Activated naive CD8-positive, alpha-beta T cell treated with anti-CD3 and anti-CD28 coated beads, Interleukin-2, amount 10 ng/mL, durations not matched to agents 7 days and 5 days (primary cell): ENCODE measurements at regions not wholly inside any gene's neighbourhood (a gene's known extent, or its start where the extent isn't known, plus 50 kb on each side); places are given as distances from the start of the nearest gene placed in this dataset.

Experiments
- ATAC-seq: fragments of 150-1000 bp; cut with Tn5 transposase; one replicate; pipeline ENCODE4 v1.10.0; 2021; ENCODE audit warnings: low read depth, moderate library complexity
- POLR2A ChIA-PET: fragments of 350-600 bp; sonication (Branson Sonifier 250); formaldehyde crosslinking; loops from one replicate; lab custom pipeline; 2021; ENCODE audit warnings: antibody characterized with exemption; lab: Charles Lee
- DNase-seq: peaks from one replicate; pipeline ENCODE4 v3.0.0; 2021
- H3K27ac Mint-ChIP-seq: one replicate; pipeline ENCODE4 v1.8.0; 2022; ENCODE audit warnings: mild to moderate bottlenecking, mixed read lengths
- H3K27me3 Mint-ChIP-seq: one replicate; pipeline ENCODE4 v1.8.0; 2022; ENCODE audit warnings: mild to moderate bottlenecking, moderate library complexity, mixed read lengths
- H3K36me3 Mint-ChIP-seq: one replicate; pipeline ENCODE4 v1.8.0; 2021; ENCODE audit warnings: mild to moderate bottlenecking, mixed read lengths
- H3K4me1 Mint-ChIP-seq: one replicate; pipeline ENCODE4 v1.8.0; 2021; ENCODE audit warnings: mixed read lengths
- H3K4me3 Mint-ChIP-seq: one replicate; pipeline ENCODE4 v1.8.0; 2022; ENCODE audit warnings: mild to moderate bottlenecking, moderate library complexity, mixed read lengths
- H3K9me3 Mint-ChIP-seq: one replicate; pipeline ENCODE4 v1.8.0; 2021; ENCODE audit warnings: mixed read lengths

DNA sequence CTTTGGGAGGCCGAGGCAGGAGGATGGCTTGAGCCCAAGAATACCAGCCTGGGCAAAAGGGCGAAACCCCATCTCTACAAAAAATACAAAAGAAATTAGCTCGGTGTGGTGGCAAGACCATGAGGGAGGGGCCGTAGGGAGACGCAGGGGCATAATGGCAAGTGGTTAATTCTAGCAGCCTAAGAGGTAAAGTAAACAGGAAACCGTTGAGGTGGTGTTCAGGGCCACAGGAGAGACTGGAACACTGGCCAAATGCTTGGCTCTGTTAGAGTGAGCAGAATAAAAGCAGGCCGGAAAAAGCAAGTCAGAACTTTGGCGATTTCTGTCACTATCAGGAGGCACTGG lies 89.2 kb downstream of the RIPK4 start:
- Mint-ChIP-seq H3K9me3 (no peaks in the 10 kb centered on the region), H3K4me3 (no peak overlapping the region), H3K36me3 (no peaks in the 10 kb centered on the region), H3K4me1 (peaks cover under 1% of the 10 kb centered on the region), H3K27ac (no peak overlapping the region), H3K27me3 (peaks cover 25% of the 10 kb centered on the region)
- no peak for DNase-seq
- POLR2A ChIA-PET, result no interaction called here
- no peak for ATAC-seq

DNA sequence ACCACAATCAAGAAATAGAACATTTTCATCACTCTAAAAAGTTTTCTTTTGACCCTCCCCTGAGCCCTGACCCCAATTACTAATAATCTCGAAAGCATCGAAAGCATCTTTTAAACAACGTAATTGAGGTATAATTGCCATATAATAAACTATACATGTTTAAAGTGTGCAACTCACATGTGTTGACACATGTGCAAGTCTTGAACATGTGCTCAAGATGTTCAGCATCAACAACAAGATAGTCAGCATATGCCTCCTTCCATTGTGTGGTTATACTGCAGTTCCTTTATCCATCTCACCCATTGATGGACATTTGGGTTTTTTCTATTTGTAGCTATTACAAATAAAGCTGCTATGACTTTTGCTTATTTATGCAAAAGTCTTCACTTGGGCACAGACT lies 90.7 kb downstream of the RIPK4 start:
- Mint-ChIP-seq H3K4me3 (no peak overlapping the region), H3K36me3 (no peaks in the 10 kb centered on the region), H3K9me3 (no peaks in the 10 kb centered on the region), H3K27me3 (peaks cover 27% of the 10 kb centered on the region), H3K27ac (no peak overlapping the region), H3K4me1 (peaks cover 11% of the 10 kb centered on the region)
- POLR2A ChIA-PET, result interaction anchor here (0.6 kb wide), 1 partner anchor 100 kb away, joined by 5 read pairs; no protein-coding TSS in a partner anchor
- DNase-seq (no peak), ATAC-seq (no peak)

DNA sequence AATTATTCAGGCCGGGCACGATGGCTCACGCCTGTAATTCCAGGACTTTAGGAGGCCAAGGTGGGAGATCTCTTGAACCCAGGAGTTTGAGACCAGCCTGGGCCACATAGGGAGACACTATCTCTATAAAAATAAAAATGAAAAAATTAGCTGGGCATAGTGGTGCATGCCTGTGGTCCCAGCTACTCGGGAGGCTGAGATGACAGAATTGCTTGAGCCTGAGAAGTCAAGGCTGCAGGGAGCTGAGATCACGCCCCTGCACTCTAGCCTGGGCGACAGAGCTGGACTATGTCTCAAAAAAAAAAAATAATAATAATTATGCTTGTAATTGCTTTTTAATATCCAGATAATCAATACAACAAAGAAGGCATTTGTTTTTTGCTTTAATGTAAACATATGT lies 91.3 kb downstream of the RIPK4 start:
- no peaks in the 10 kb centered on the region for H3K36me3 Mint-ChIP-seq
- ATAC-seq, result no peak
- peaks cover 14% of the 10 kb centered on the region for H3K4me1 Mint-ChIP-seq
- H3K4me3 Mint-ChIP-seq, result no peak overlapping the region
- peaks cover 31% of the 10 kb centered on the region for H3K27me3 Mint-ChIP-seq
- no peak overlapping the region for H3K27ac Mint-ChIP-seq
- POLR2A ChIA-PET, result no interaction called here
- no peak for DNase-seq
- H3K9me3 Mint-ChIP-seq, result no peaks in the 10 kb centered on the region

DNA sequence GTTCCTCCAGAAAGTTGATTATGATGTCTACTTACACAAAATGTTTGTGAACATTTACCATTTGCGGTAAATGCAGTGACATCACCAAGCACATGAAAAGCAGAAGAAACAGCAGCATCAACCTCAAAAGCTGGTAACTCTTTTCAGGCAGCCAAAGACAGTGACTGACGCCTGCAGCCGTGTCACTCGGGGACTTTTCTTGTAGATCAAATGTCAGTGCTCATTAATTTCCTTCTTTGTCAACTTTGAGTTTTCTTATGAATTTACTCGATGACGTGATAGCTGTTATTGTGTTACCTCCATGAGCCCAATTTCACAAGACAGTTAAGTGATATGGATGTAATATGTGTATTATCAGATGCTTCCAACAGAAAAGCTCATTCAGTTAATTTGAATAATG lies 92.5 kb downstream of the RIPK4 start:
- DNase-seq, result no peak
- Mint-ChIP-seq H3K9me3 (no peaks in the 10 kb centered on the region), H3K27ac (no peak overlapping the region)

DNA sequence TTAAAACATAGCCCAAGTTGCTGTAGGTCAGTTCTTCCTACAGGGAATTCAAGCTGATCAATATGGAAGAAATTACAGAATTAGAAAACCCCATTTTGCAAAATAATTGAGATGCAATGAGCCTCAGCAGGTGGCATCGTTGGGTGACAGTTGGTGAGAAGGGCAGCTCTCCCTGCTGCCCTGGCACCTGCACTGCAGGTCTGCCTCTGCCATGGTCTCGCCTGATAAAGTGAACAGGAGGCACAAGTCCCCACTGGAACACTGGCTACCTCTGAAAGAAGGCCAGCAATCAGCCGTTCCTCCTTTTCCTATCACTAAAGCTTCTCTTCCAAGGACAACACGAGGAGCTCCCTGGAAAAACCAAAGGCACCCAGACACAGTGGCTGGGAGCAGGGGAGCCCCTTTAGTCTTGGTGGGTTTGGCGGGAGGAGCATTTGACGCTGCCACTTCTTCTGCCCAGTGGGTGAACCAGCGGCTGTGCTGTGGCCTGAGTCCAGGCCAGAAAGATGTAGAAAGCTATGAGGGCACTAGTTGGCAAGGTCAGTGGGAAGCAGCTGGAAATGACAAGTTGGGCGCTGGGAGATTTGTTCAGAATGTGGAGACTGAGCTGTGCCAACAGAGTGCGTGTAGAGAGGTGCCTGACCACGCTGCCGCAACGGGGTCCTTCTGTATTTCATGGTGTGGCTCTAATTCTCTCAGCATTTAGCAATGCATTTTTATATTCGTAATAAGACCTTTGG lies 93.1 kb downstream of the RIPK4 start:
- DNase-seq (no peak), ATAC-seq (no peak)
- H3K27me3 Mint-ChIP-seq, result peaks cover 33% of the 10 kb centered on the region
- H3K27ac Mint-ChIP-seq, result no peak overlapping the region
- H3K36me3 Mint-ChIP-seq, result no peaks in the 10 kb centered on the region
- H3K4me1 Mint-ChIP-seq, result peaks cover 14% of the 10 kb centered on the region
- POLR2A ChIA-PET, result no interaction called here
- no peaks in the 10 kb centered on the region for H3K9me3 Mint-ChIP-seq
- H3K4me3 Mint-ChIP-seq, result no peak overlapping the region

More for the DNA sequence above, 92.5 kb downstream of the RIPK4 start:
- Mint-ChIP-seq H3K27me3 (peaks cover 34% of the 10 kb centered on the region), H3K36me3 (no peaks in the 10 kb centered on the region), H3K4me3 (no peak overlapping the region), H3K4me1 (peaks cover 14% of the 10 kb centered on the region)
- POLR2A ChIA-PET, result no interaction called here
- ATAC-seq, result no peak

DNA sequence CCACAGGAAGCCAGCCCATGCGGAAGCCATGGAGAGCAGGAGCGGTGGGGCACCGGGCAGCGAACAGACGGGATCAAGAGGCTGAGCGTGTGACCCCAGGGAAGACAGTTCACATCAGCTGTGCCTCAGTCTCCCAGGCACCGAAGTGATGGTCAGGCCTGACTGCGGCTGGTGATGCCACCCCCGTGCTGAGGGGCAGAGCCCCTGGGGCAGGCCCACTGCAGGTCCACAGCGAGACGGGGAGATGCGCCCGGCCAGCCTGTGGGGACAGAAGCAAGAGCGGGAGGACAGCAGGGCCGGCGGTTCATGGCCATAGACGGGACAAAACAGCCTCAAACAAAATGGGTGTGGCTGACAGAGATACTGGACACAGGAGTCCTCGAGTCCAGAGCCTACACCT lies 93.8 kb downstream of the RIPK4 start:
- H3K27ac Mint-ChIP-seq, result no peak overlapping the region
- H3K27me3 Mint-ChIP-seq, result peaks cover 33% of the 10 kb centered on the region
- no peaks in the 10 kb centered on the region for H3K9me3 Mint-ChIP-seq
- no peaks in the 10 kb centered on the region for H3K36me3 Mint-ChIP-seq
- POLR2A ChIA-PET, result no interaction called here
- H3K4me1 Mint-ChIP-seq, result peaks cover 14% of the 10 kb centered on the region
- H3K4me3 Mint-ChIP-seq, result no peak overlapping the region
- no peak for DNase-seq
- no peak for ATAC-seq

DNA sequence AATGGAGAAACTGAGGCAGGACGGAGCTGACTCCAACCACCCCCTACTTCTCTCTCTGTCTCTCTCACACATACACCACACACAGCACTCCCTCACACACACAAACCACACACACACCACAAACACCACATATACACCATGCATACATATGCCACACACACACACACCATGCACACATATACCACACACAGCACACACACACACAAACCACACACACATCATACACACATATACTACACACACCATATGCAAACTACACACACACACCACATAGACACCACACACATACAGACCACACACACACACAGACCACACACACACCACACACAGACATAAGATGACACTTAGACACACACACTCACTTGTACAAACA lies 94.3 kb downstream of the RIPK4 start:
- Mint-ChIP-seq H3K9me3 (no peaks in the 10 kb centered on the region), H3K4me1 (peaks cover 14% of the 10 kb centered on the region), H3K4me3 (no peak overlapping the region), H3K27me3 (peaks cover 31% of the 10 kb centered on the region), H3K36me3 (no peaks in the 10 kb centered on the region), H3K27ac (peak overlapping the region; percentile 3)
- DNase-seq (no peak), ATAC-seq (no peak)
- POLR2A ChIA-PET, result no interaction called here

DNA sequence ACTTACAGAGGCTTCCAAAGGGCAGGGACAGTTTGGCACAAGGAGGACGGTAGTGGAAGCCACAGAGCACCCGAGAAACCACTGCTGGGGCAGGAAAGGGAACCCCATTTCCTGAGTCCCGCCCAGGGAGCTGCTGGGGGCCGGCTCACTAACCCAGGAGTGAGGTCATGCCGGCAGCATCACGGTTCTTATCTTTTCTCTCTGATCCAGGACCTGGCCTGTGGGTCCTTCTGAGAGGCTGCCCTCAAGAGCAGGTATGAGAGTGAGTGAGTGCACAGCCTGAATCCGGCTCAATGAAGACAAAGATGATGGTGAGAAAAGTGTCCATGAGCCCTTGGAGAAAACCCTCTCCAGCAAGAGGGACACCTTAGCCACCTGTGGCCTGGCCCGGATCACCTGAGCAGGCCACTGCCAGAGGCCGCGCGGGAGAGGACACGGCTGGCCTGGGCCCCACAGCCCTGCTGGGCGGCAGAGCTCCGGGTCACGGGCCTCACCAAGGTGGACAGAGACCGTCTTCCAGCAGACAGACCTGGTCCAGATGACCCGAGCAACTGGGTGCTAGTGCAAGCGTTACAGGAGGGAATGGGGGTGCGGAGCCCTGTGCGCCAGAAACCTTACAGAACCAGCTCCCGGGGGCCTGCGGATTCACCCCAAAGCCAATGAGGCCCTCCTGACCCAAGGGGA lies 94.9 kb downstream of the RIPK4 start:
- Mint-ChIP-seq H3K27ac (no peak overlapping the region), H3K36me3 (no peaks in the 10 kb centered on the region), H3K4me1 (peaks cover 14% of the 10 kb centered on the region), H3K4me3 (peak overlapping the region; percentile 49), H3K9me3 (no peaks in the 10 kb centered on the region), H3K27me3 (peaks cover 29% of the 10 kb centered on the region)
- ATAC-seq (peak; percentile 83), DNase-seq (peak; percentile 44)
- POLR2A ChIA-PET, result no interaction called here

DNA sequence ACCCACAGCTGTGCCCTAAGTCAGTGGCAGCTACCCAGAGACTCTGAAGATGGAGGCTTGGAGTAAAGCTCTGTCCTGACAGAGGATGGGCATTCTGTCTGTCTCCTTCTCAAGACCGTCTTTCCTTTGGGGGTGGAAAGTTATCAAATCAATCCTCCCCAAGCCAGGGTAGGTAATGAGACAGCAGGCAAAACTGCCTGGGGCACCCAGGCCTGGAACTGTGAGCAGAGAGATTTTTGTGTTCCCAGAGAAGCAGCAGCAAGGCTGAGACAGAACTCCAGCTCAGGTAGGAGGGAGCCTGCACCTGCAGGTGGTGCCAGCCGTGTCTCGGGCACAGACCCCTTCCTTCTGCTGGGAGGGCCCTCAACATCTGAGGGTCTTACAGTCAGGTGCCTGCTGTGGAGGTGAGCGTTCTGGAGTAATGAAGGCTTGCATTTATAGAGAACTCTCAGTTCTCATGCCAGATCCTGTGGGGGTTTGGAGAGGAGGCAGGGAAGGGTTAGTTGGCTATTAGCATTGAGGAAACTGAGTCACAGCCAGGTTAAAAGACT lies 95.6 kb downstream of the RIPK4 start:
- DNase-seq (no peak), ATAC-seq (no peak)
- Mint-ChIP-seq H3K4me3 (no peak overlapping the region), H3K27ac (no peak overlapping the region), H3K4me1 (peaks cover 14% of the 10 kb centered on the region), H3K9me3 (no peaks in the 10 kb centered on the region), H3K27me3 (peaks cover 31% of the 10 kb centered on the region), H3K36me3 (no peaks in the 10 kb centered on the region)
- POLR2A ChIA-PET, result no interaction called here

DNA sequence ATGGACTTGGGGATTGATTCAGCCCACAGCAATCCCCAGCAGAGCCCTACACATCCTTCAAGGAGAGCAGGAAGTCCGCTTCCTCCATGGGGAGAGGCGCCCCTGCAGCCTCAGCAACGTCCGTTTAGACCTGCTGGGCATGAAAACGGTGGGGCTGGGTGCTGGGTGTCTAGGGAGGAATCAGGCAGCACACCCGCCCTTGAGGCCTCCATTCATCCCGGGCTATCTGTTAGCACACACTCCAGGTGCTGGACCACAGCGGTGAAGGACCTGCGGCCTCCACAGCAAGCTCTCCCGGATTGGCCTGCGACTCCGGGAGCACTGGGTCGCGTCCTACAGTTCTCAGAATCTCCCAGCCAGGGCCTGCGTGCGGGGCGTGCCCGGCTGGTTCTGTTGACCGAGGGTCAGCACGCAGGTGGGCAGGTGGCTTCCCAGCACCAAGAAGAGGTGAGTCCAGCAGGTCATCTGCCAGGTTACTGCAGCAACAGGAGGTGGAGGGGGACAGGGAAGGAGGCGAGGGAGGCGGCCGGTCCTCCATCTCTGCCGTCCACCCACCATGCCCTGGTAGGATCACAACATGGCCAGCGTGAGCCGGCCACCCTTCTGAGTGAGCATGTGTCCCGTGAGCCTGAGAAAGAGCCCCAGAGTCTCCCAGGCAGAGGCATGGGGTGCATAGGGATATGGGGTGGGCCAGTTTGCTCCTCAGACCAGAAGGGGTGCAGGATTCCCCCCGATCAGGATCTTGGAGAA lies 96.6 kb downstream of the RIPK4 start:
- no peak for ATAC-seq
- Mint-ChIP-seq H3K36me3 (no peaks in the 10 kb centered on the region), H3K27ac (no peak overlapping the region), H3K9me3 (no peaks in the 10 kb centered on the region), H3K4me3 (no peak overlapping the region), H3K27me3 (peaks cover 28% of the 10 kb centered on the region), H3K4me1 (peaks cover 14% of the 10 kb centered on the region)
- POLR2A ChIA-PET, result no interaction called here
- DNase-seq, result no peak

DNA sequence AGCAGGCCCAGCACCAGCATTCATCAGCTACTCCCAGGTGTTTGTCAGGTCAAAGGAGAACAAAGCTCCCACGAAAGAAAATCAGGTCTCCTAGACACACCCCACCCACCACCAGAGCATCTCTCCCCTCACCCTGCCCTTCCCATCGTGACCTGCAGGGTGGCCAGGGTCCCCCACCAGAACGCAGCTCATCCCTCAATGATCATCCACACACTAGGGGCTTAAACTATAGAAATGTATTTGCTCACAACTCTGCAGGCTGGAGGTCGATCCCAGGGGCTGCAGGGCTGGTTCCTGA lies 97.4 kb downstream of the RIPK4 start:
- DNase-seq (no peak), ATAC-seq (no peak)
- POLR2A ChIA-PET, result no interaction called here
- Mint-ChIP-seq H3K9me3 (no peaks in the 10 kb centered on the region), H3K4me1 (peaks cover 14% of the 10 kb centered on the region), H3K27ac (no peak overlapping the region), H3K27me3 (peaks cover 26% of the 10 kb centered on the region), H3K4me3 (no peak overlapping the region), H3K36me3 (no peaks in the 10 kb centered on the region)

DNA sequence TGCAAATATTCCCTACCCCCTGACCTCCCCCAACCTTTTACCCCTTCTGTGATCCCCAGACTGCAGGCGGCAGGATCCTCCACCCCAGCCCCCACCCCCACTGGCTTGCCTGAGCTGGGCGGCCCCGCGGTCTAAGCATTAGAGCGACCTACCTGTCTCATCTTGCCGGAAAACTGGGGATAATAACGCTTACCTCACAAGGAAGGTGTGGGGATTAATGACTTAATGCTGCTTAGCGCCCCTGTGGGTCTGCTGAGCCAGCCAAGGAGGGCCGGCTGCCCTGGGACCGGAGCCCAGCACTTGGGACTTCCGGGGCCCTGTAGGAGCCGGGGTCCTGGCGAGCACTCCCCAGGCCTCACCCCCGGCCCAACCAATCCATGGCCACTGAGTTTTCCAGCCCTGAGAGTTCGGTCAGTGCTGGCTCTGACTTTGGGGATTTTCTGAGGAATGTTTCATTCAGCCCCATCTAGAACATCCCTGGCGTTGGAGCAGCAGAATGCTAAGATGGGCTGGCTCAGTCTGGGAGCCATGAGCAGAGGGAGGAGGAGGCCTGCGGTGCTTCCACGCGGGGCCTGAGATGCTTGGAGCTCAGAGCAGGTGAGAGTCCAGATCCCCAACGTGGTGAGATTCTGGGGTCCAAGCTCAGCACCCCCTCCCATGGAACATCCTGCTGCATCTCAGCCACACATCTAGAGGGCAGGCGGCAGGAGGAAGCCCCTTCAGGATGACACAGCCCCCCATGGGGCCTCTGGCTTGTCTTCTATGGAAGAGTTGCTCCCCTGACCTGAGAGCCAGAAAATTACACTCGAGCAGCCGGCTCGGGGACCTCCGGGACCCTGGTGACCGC lies 97.9 kb downstream of the RIPK4 start:
- Mint-ChIP-seq H3K27ac (no peak overlapping the region), H3K27me3 (peaks cover 20% of the 10 kb centered on the region), H3K9me3 (no peaks in the 10 kb centered on the region), H3K4me1 (peaks cover 14% of the 10 kb centered on the region), H3K36me3 (no peaks in the 10 kb centered on the region), H3K4me3 (no peak overlapping the region)
- POLR2A ChIA-PET, result no interaction called here
- ATAC-seq (no peak), DNase-seq (no peak)

DNA sequence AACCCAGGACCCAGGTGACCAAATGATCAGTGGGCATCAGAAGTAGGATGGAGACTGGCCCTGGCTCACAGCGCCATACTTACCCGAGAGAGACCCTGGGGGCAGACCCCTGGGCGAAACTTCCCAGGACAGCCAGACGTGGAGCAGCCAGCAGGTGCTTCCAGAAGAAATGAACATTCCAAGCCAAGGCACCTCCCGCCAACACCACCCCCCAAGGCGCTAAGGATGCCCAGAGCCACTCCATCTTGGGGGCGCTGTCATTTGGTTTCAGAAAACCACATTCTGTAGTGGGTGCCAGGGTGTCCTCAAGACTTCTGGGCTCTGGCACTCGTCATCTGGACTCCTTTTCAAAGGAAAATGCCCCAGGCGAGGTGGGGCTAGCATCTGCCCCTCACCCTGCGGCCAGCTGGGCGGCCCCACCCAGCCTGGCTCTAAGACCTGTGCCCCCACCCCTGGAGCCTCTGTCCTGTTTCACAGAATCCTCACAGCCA lies 98.8 kb downstream of the RIPK4 start:
- H3K9me3 Mint-ChIP-seq, result no peaks in the 10 kb centered on the region
- no peaks in the 10 kb centered on the region for H3K36me3 Mint-ChIP-seq
- ATAC-seq (no peak), DNase-seq (no peak)
- H3K27ac Mint-ChIP-seq, result no peak overlapping the region
- POLR2A ChIA-PET, result no interaction called here
- no peak overlapping the region for H3K4me3 Mint-ChIP-seq
- peaks cover 18% of the 10 kb centered on the region for H3K27me3 Mint-ChIP-seq
- peaks cover 14% of the 10 kb centered on the region for H3K4me1 Mint-ChIP-seq
